MG63 (cell line): ENCODE measurements at regions not wholly inside any gene's neighbourhood (a gene's known extent, or its start where the extent isn't known, plus 50 kb on each side); places are given as distances from the start of the nearest gene placed in this dataset.

Experiments
- DNase-seq: peaks from one replicate; pipeline ENCODE4 v3.0.0-alpha.2; 2020
- H3K27me3 ChIP-seq: fragments of 250-450 bp; sonication (Bioruptor Pico); 2 replicates; pipeline ENCODE4 v1.5.1; 2020; ENCODE audit warnings: mild to moderate bottlenecking, moderate library complexity
- H3K36me3 ChIP-seq: fragments of 250-450 bp; sonication (Bioruptor Pico); 2 replicates; pipeline ENCODE4 v1.5.1; 2020; ENCODE audit warnings: mild to moderate bottlenecking, moderate library complexity
- H3K4me3 ChIP-seq: fragments of 250-450 bp; sonication (Bioruptor Pico); 2 replicates; pipeline ENCODE4 v1.5.1; 2020; ENCODE audit warnings: mild to moderate bottlenecking, moderate library complexity
- H3K9me3 ChIP-seq: fragments of 250-450 bp; sonication (Bioruptor Pico); 2 replicates; pipeline ENCODE4 v1.5.1; 2020; ENCODE audit warnings: mild to moderate bottlenecking, moderate library complexity

- no peak for DNase-seq
- Histone ChIP-seq H3K9me3 (no peaks in the 10 kb centered on the region), H3K27me3 (no peaks in the 10 kb centered on the region), H3K4me3 (no peak overlapping the region), H3K36me3 (no peaks in the 10 kb centered on the region)
Observed at GRCh38 chr5:62111428-62111827, 194.6 kb upstream of the KIF2A start.

- Histone ChIP-seq H3K27me3 (no peaks in the 10 kb centered on the region), H3K36me3 (no peaks in the 10 kb centered on the region), H3K9me3 (no peaks in the 10 kb centered on the region), H3K4me3 (no peak overlapping the region)
- DNase-seq, result no peak
Observed at GRCh38 chr5:62112689-62113228, 193.2 kb upstream of the KIF2A start.

- DNase-seq, result no peak
- no peak overlapping the region for H3K4me3 ChIP-seq
- no peaks in the 10 kb centered on the region for H3K27me3 ChIP-seq
Observed at GRCh38 chr5:62115014-62115413, 191.0 kb upstream of the KIF2A start.

GRCh38 chr5:62124266-62124665, 181.7 kb upstream of the KIF2A start:
- no peaks in the 10 kb centered on the region for H3K9me3 ChIP-seq
- DNase-seq, result no peak
- no peaks in the 10 kb centered on the region for H3K36me3 ChIP-seq
- no peak overlapping the region for H3K4me3 ChIP-seq
- H3K27me3 ChIP-seq, result no peaks in the 10 kb centered on the region

More at GRCh38 chr5:62115014-62115413, 191.0 kb upstream of the KIF2A start:
- H3K36me3 ChIP-seq, result no peaks in the 10 kb centered on the region
- H3K9me3 ChIP-seq, result no peaks in the 10 kb centered on the region

- Histone ChIP-seq H3K27me3 (no peaks in the 10 kb centered on the region), H3K4me3 (no peak overlapping the region), H3K9me3 (no peaks in the 10 kb centered on the region), H3K36me3 (no peaks in the 10 kb centered on the region)
- no peak for DNase-seq
Observed at GRCh38 chr5:62126090-62126489, 179.9 kb upstream of the KIF2A start.

- Histone ChIP-seq H3K4me3 (no peak overlapping the region), H3K9me3 (no peaks in the 10 kb centered on the region), H3K27me3 (no peaks in the 10 kb centered on the region), H3K36me3 (no peaks in the 10 kb centered on the region)
- DNase-seq, result no peak
Observed at GRCh38 chr5:62127098-62127736, 178.8 kb upstream of the KIF2A start.

GRCh38 chr5:62130107-62130506, 175.9 kb upstream of the KIF2A start:
- Histone ChIP-seq H3K36me3 (no peaks in the 10 kb centered on the region), H3K9me3 (no peaks in the 10 kb centered on the region), H3K4me3 (no peak overlapping the region), H3K27me3 (no peaks in the 10 kb centered on the region)
- no peak for DNase-seq

GRCh38 chr5:62132276-62132675, 173.7 kb upstream of the KIF2A start:
- H3K4me3 ChIP-seq, result no peak overlapping the region
- H3K36me3 ChIP-seq, result no peaks in the 10 kb centered on the region
- H3K27me3 ChIP-seq, result no peaks in the 10 kb centered on the region
- DNase-seq, result no peak
- no peaks in the 10 kb centered on the region for H3K9me3 ChIP-seq

GRCh38 chr5:62133426-62133825, 172.6 kb upstream of the KIF2A start:
- DNase-seq, result no peak

GRCh38 chr5:62134811-62135210, 171.2 kb upstream of the KIF2A start:
- DNase-seq, result no peak

More at GRCh38 chr5:62133426-62133825, 172.6 kb upstream of the KIF2A start:
- Histone ChIP-seq H3K27me3 (no peaks in the 10 kb centered on the region), H3K4me3 (no peak overlapping the region), H3K36me3 (no peaks in the 10 kb centered on the region), H3K9me3 (no peaks in the 10 kb centered on the region)

GRCh38 chr5:62137628-62138027, 168.4 kb upstream of the KIF2A start:
- H3K36me3 ChIP-seq, result no peaks in the 10 kb centered on the region
- H3K27me3 ChIP-seq, result no peaks in the 10 kb centered on the region
- no peaks in the 10 kb centered on the region for H3K9me3 ChIP-seq
- H3K4me3 ChIP-seq, result no peak overlapping the region
- no peak for DNase-seq

More at GRCh38 chr5:62134811-62135210, 171.2 kb upstream of the KIF2A start:
- no peak overlapping the region for H3K4me3 ChIP-seq
- H3K27me3 ChIP-seq, result no peaks in the 10 kb centered on the region
- no peaks in the 10 kb centered on the region for H3K9me3 ChIP-seq
- H3K36me3 ChIP-seq, result no peaks in the 10 kb centered on the region

- Histone ChIP-seq H3K27me3 (no peaks in the 10 kb centered on the region), H3K36me3 (no peaks in the 10 kb centered on the region), H3K9me3 (no peaks in the 10 kb centered on the region), H3K4me3 (no peak overlapping the region)
- DNase-seq, result no peak
Observed at GRCh38 chr5:62138607-62139006, 167.4 kb upstream of the KIF2A start.

GRCh38 chr5:62139741-62140140, 166.3 kb upstream of the KIF2A start:
- no peak overlapping the region for H3K4me3 ChIP-seq
- DNase-seq, result no peak
- no peaks in the 10 kb centered on the region for H3K36me3 ChIP-seq
- H3K27me3 ChIP-seq, result no peaks in the 10 kb centered on the region
- H3K9me3 ChIP-seq, result no peaks in the 10 kb centered on the region

- no peaks in the 10 kb centered on the region for H3K36me3 ChIP-seq
- DNase-seq, result no peak
- H3K9me3 ChIP-seq, result no peaks in the 10 kb centered on the region
- no peaks in the 10 kb centered on the region for H3K27me3 ChIP-seq
- no peak overlapping the region for H3K4me3 ChIP-seq
Observed at GRCh38 chr5:62142351-62142750, 163.7 kb upstream of the KIF2A start.

GRCh38 chr5:62143268-62144229, 162.5 kb upstream of the KIF2A start:
- no peak for DNase-seq
- H3K27me3 ChIP-seq, result no peaks in the 10 kb centered on the region
- H3K4me3 ChIP-seq, result no peak overlapping the region

GRCh38 chr5:62144401-62145022, 161.5 kb upstream of the KIF2A start:
- no peaks in the 10 kb centered on the region for H3K27me3 ChIP-seq
- H3K4me3 ChIP-seq, result no peak overlapping the region
- no peaks in the 10 kb centered on the region for H3K9me3 ChIP-seq
- DNase-seq, result peak; percentile 81
- no peaks in the 10 kb centered on the region for H3K36me3 ChIP-seq

More at GRCh38 chr5:62143268-62144229, 162.5 kb upstream of the KIF2A start:
- H3K9me3 ChIP-seq, result no peaks in the 10 kb centered on the region
- H3K36me3 ChIP-seq, result no peaks in the 10 kb centered on the region

- H3K36me3 ChIP-seq, result no peaks in the 10 kb centered on the region
- H3K27me3 ChIP-seq, result no peaks in the 10 kb centered on the region
- no peak overlapping the region for H3K4me3 ChIP-seq
- no peak for DNase-seq
- H3K9me3 ChIP-seq, result peaks cover 4% of the 10 kb centered on the region; the same call in 1 of the 2 replicates
Observed at GRCh38 chr5:62149879-62150278, 156.1 kb upstream of the KIF2A start.
